HEK293T (cell line): ENCODE measurements at regions not wholly inside any gene's neighbourhood (a gene's known extent, or its start where the extent isn't known, plus 50 kb on each side); places are given as distances from the start of the nearest gene placed in this dataset.

ENCODE experiments used
- ARNT ChIP-seq: fragments of 450-650 bp; IDR thresholded peaks from 2 replicates; pipeline ENCODE4 v1.6.1; 2017; ENCODE audit warnings: mild to moderate bottlenecking
- ELF4 ChIP-seq: fragments of 450-650 bp; IDR thresholded peaks from 2 replicates; pipeline ENCODE4 v1.6.1; 2017; ENCODE audit warnings: antibody characterized with exemption
- FOXA1 ChIP-seq: fragments of 450-650 bp; IDR thresholded peaks from 2 replicates; pipeline ENCODE4 v1.6.1; 2016; ENCODE audit warnings: mild to moderate bottlenecking
- NFRKB ChIP-seq: fragments of 450-650 bp; IDR thresholded peaks from 2 replicates; pipeline ENCODE4 v1.6.1; 2016; ENCODE audit warnings: mild to moderate bottlenecking, moderate library complexity
- ZNF384 ChIP-seq: fragments of 450-650 bp; IDR thresholded peaks from 2 replicates; pipeline ENCODE4 v1.6.1; 2016

GRCh38 chr10:33557313-33557712, 222.8 kb upstream of the NRP1 start:
- TF ChIP-seq ZNF384 (no peak), ARNT (no peak), NFRKB (no peak), FOXA1 (no peak), ELF4 (no peak)
